ENCODE measurements at regions not wholly inside any gene's neighbourhood (a gene's known extent, or its start where the extent isn't known, plus 50 kb on each side); places are given as distances from the start of the nearest gene placed in this dataset.

- DNase-seq (ENCODE audit: low read depth): no peak
Observed at GRCh38 chr20:48275286-48276020, 490.2 kb upstream of the SULF2 start.

- no peak for DNase-seq (ENCODE audit: low read depth)
Observed at GRCh38 chr20:48273843-48274242, 488.6 kb upstream of the SULF2 start.

- no peak for DNase-seq (ENCODE audit: low read depth)
Observed at GRCh38 chr20:48270885-48271284, 485.6 kb upstream of the SULF2 start.

- DNase-seq (ENCODE audit: low read depth): no peak
Observed at GRCh38 chr20:48267860-48268633, 482.8 kb upstream of the SULF2 start.

GRCh38 chr20:48266571-48266970 lies 481.3 kb upstream of the SULF2 start:
- no peak for DNase-seq (ENCODE audit: low read depth)

GRCh38 chr20:48265791-48266190 lies 480.5 kb upstream of the SULF2 start:
- no peak for DNase-seq (ENCODE audit: low read depth)

GRCh38 chr20:48262955-48263354 lies 477.7 kb upstream of the SULF2 start:
- DNase-seq (ENCODE audit: low read depth): no peak

GRCh38 chr20:48262466-48262865 lies 477.2 kb upstream of the SULF2 start:
- DNase-seq (ENCODE audit: low read depth): no peak

GRCh38 chr20:48261398-48261910 lies 476.2 kb upstream of the SULF2 start:
- no peak for DNase-seq (ENCODE audit: low read depth)

- no peak for DNase-seq (ENCODE audit: low read depth)
Observed at GRCh38 chr20:48260129-48260756, 475.0 kb upstream of the SULF2 start.

GRCh38 chr20:48259456-48259855 lies 474.2 kb upstream of the SULF2 start:
- no peak for DNase-seq (ENCODE audit: low read depth)

- no peak for DNase-seq (ENCODE audit: low read depth)
Observed at GRCh38 chr20:48257833-48258232, 472.6 kb upstream of the SULF2 start.

GRCh38 chr20:48247961-48248360 lies 462.7 kb upstream of the SULF2 start:
- no peak for DNase-seq (ENCODE audit: low read depth)

GRCh38 chr20:48246061-48246790 lies 460.9 kb upstream of the SULF2 start:
- DNase-seq (ENCODE audit: low read depth): no peak

GRCh38 chr20:48242623-48243022 lies 457.3 kb upstream of the SULF2 start:
- no peak for DNase-seq (ENCODE audit: low read depth)

GRCh38 chr20:48241482-48241881 lies 456.2 kb upstream of the SULF2 start:
- no peak for DNase-seq (ENCODE audit: low read depth)

GRCh38 chr20:48238781-48239180 lies 453.5 kb upstream of the SULF2 start:
- DNase-seq (ENCODE audit: low read depth): no peak

- DNase-seq (ENCODE audit: low read depth): peak; percentile 17
Observed at GRCh38 chr20:48238326-48238725, 453.0 kb upstream of the SULF2 start.

- DNase-seq (ENCODE audit: low read depth): no peak
Observed at GRCh38 chr20:48236000-48236970, 451.0 kb upstream of the SULF2 start.

- DNase-seq (ENCODE audit: low read depth): no peak
Observed at GRCh38 chr20:48234951-48235350, 449.7 kb upstream of the SULF2 start.
